Breast epithelium (tissue), 3 donors: ENCODE measurements at regions not wholly inside any gene's neighbourhood (a gene's known extent, or its start where the extent isn't known, plus 50 kb on each side); places are given as distances from the start of the nearest gene placed in this dataset.

Experiments
- CTCF ChIP-seq, 3 donors: fragments of 450-650 bp; IDR thresholded peaks; one replicate each; pipeline ENCODE4 v1.5.1; 2016 to 2017; ENCODE audit warnings: antibody characterized with exemption in 3 of 3, mild to moderate bottlenecking in 3 of 3, moderate library complexity in 3 of 3
- POLR2A ChIP-seq: fragments of 450-650 bp; IDR thresholded peaks from one replicate; pipeline ENCODE4 v1.6.1; 2016; ENCODE audit warnings: antibody characterized with exemption, mild to moderate bottlenecking, moderate library complexity

GRCh38 chr10:89973326-89973725 is 271.9 kb downstream of the KIF20B start:
- no peak for TF ChIP-seq CTCF (IDR thresholded peaks at IDR 0.05)
- no peak for TF ChIP-seq POLR2A
